ENCODE measurements at regions not wholly inside any gene's neighbourhood (a gene's known extent, or its start where the extent isn't known, plus 50 kb on each side); places are given as distances from the start of the nearest gene placed in this dataset.

DNA sequence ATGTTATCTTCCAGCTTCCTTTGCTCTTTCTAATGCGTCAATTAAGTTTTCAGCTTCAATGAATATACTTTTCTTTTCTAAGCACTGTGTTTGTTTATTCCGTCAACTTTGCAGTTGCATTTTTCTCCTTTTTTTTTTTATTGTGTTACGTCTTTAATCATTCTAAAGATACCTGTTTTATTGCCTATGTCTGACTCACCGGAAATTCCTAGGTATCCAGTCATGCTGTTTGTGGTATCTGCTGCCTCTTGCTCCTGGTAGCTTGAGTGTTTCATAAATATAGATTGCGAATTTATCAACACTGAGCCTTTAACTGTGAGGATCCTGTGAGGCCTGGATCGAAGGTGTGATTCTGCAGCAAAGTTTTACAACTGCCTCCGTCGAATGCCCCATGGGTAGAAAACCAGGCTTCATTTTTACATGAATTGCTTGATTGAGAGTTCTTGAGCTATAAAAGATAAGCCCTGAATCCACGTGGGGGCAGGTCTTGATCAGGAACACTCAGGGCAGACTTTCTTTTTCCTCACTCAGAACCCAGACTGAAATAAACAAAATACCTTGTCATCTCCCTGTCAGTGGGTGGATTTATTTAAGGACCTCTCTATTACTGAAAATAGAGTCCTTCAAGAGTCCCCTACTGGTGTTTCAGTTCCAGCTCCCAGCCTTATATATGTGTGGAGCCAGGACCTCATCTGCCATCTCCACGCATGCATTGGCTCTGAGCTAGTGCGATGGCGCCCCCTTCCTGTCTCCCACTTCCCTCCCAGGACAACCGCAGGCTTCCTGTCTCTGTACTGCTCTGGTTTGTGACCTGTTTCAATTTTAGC is 60.1 kb upstream of the LRRC1 start:
- Mint-ChIP-seq H3K9me3 (no peaks in the 10 kb centered on the region), H3K27ac (no peak overlapping the region), H3K4me3 (no peak overlapping the region), H3K27me3 (ENCODE audit: low read depth in 3 of 3) (peaks cover 0 to 1% (median 0%) of the 10 kb centered on the region in 3 donors), H3K4me1 (peaks cover 18% of the 10 kb centered on the region), H3K36me3 (no peaks in the 10 kb centered on the region)
- Histone ChIP-seq H3K79me2 (ENCODE audit: insufficient read depth, low read length) (no peaks in the 10 kb centered on the region), H3K9me3 (replicated peaks in 1 of 2; ENCODE audit: control insufficient read depth in 1 of 2, insufficient read depth in 1 of 2, low read length in 2 of 2) (no peaks in the 10 kb centered on the region), H3K27ac (ENCODE audit: low read depth in 1 of 2, low read length in 2 of 2) (no peak overlapping the region), H3K9ac (ENCODE audit: insufficient read depth, low read length, poor library complexity, severe bottlenecking) (no peak overlapping the region), H2AFZ (ENCODE audit: insufficient read depth, low read depth, low read length, poor library complexity, severe bottlenecking) (no peak overlapping the region), H3K36me3 (replicated peaks in 1 of 2; ENCODE audit: control insufficient read depth in 1 of 2, insufficient read depth in 2 of 2, low read length in 2 of 2) (no peaks in the 10 kb centered on the region), H3K4me1 (ENCODE audit: control insufficient read depth in 1 of 2, insufficient read depth in 2 of 2, low read length in 2 of 2) (peaks cover 2 to 13% of the 10 kb centered on the region in 2 donors), H3K4me2 (replicated peaks; ENCODE audit: extremely low read depth, low read length, poor library complexity, severe bottlenecking) (no peak overlapping the region), H3K27me3 (ENCODE audit: control insufficient read depth in 2 of 2, insufficient read depth in 2 of 2, low read length in 2 of 2) (peaks cover 0 to 2% of the 10 kb centered on the region in 2 donors), H3K4me3 (replicated peaks in 1 of 3; ENCODE audit: low read depth in 2 of 3, low read length in 3 of 3) (no peak overlapping the region), H4K20me1 (ENCODE audit: insufficient read depth, low read length) (no peaks in the 10 kb centered on the region)
- DNase-seq, result no peak
- TF ChIP-seq, protein P1, sequence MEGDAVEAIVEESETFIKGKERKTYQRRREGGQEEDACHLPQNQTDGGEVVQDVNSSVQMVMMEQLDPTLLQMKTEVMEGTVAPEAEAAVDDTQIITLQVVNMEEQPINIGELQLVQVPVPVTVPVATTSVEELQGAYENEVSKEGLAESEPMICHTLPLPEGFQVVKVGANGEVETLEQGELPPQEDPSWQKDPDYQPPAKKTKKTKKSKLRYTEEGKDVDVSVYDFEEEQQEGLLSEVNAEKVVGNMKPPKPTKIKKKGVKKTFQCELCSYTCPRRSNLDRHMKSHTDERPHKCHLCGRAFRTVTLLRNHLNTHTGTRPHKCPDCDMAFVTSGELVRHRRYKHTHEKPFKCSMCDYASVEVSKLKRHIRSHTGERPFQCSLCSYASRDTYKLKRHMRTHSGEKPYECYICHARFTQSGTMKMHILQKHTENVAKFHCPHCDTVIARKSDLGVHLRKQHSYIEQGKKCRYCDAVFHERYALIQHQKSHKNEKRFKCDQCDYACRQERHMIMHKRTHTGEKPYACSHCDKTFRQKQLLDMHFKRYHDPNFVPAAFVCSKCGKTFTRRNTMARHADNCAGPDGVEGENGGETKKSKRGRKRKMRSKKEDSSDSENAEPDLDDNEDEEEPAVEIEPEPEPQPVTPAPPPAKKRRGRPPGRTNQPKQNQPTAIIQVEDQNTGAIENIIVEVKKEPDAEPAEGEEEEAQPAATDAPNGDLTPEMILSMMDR (IDR thresholded peaks at IDR 0.05), result peak; percentile 38
- intact Hi-C loops (cut with micrococcal nuclease), result no loop called here
- 82% methylated on average over 7 of the region's 13 CpGs for WGBS (ENCODE audit: insufficient coverage)

GRCh38 chr6:53731866-53732636 is 62.8 kb upstream of the LRRC1 start:
- Histone ChIP-seq H3K27me3 (ENCODE audit: control insufficient read depth in 2 of 2, insufficient read depth in 2 of 2, low read length in 2 of 2) (peaks cover 0 to 2% of the 10 kb centered on the region in 2 donors), H4K20me1 (ENCODE audit: insufficient read depth, low read length) (no peaks in the 10 kb centered on the region), H3K4me2 (replicated peaks; ENCODE audit: extremely low read depth, low read length, poor library complexity, severe bottlenecking) (no peak overlapping the region), H3K27ac (ENCODE audit: low read depth in 1 of 2, low read length in 2 of 2) (no peak overlapping the region), H3K36me3 (replicated peaks in 1 of 2; ENCODE audit: control insufficient read depth in 1 of 2, insufficient read depth in 2 of 2, low read length in 2 of 2) (no peaks in the 10 kb centered on the region), H2AFZ (ENCODE audit: insufficient read depth, low read depth, low read length, poor library complexity, severe bottlenecking) (no peak overlapping the region), H3K4me1 (ENCODE audit: control insufficient read depth in 1 of 2, insufficient read depth in 2 of 2, low read length in 2 of 2) (peaks cover 6 to 18% of the 10 kb centered on the region in 2 donors), H3K4me3 (replicated peaks in 1 of 3; ENCODE audit: low read depth in 2 of 3, low read length in 3 of 3) (no peak overlapping the region), H3K9ac (ENCODE audit: insufficient read depth, low read length, poor library complexity, severe bottlenecking) (no peak overlapping the region), H3K9me3 (replicated peaks in 1 of 2; ENCODE audit: control insufficient read depth in 1 of 2, insufficient read depth in 1 of 2, low read length in 2 of 2) (no peaks in the 10 kb centered on the region), H3K79me2 (ENCODE audit: insufficient read depth, low read length) (no peaks in the 10 kb centered on the region)
- no peak for DNase-seq
- H3K9me3 Mint-ChIP-seq, result no peaks in the 10 kb centered on the region
- H3K27me3 Mint-ChIP-seq (ENCODE audit: low read depth in 3 of 3), result peaks cover 0 to 1% (median 0%) of the 10 kb centered on the region in 3 donors
- TF ChIP-seq, protein P1 (IDR thresholded peaks at IDR 0.05), result no peak
- intact Hi-C loops (cut with micrococcal nuclease), result no loop called here
- H3K27ac Mint-ChIP-seq, result no peak overlapping the region
- H3K4me3 Mint-ChIP-seq, result no peak overlapping the region
- peaks cover 25% of the 10 kb centered on the region for H3K4me1 Mint-ChIP-seq
- 0% methylated on average over 1 of the region's 5 CpGs for WGBS (ENCODE audit: insufficient coverage)
- no peaks in the 10 kb centered on the region for H3K36me3 Mint-ChIP-seq
